Hepatocyte (in vitro differentiated cells): ENCODE measurements at regions not wholly inside any gene's neighbourhood (a gene's known extent, or its start where the extent isn't known, plus 50 kb on each side); places are given as distances from the start of the nearest gene placed in this dataset.

Experiments used
- EZH2 ChIP-seq: fragments of 200-600 bp; sonication (generic); IDR thresholded peaks from 2 replicates; pipeline ENCODE4 v1.6.1; 2016; ENCODE audit warnings: antibody characterized with exemption, mild to moderate bottlenecking, borderline replicate concordance
- TF ChIP-seq, protein P1 (sequence below): fragments of 200-600 bp; sonication (generic); IDR thresholded peaks from 2 replicates; pipeline ENCODE4 v1.5.1; 2016; ENCODE audit warnings: antibody characterized with exemption, mild to moderate bottlenecking; ENCODE audit not compliant: poor library complexity

DNA sequence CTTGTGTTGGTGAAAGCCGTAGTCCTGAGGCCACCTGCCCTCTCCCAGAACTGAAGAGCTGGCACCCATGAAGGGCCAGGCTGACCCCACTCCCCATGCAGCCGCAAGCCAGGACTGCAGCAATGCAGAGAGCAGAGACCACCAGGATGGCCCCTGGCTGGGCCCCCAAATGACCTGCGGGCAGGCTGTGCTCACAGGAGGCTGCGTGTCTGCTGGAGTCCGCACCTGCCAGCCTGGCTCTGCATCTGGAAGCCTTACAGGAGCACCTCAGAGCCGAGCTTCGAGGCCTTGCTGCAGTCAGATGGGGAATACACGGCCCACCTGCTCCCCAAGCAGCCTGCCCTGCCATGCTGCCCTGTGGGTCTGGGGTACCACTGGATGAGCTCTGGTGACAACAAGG lies 1336.8 kb downstream of the TBC1D22A start:
- no peak for TF ChIP-seq EZH2
- TF ChIP-seq, protein P1, sequence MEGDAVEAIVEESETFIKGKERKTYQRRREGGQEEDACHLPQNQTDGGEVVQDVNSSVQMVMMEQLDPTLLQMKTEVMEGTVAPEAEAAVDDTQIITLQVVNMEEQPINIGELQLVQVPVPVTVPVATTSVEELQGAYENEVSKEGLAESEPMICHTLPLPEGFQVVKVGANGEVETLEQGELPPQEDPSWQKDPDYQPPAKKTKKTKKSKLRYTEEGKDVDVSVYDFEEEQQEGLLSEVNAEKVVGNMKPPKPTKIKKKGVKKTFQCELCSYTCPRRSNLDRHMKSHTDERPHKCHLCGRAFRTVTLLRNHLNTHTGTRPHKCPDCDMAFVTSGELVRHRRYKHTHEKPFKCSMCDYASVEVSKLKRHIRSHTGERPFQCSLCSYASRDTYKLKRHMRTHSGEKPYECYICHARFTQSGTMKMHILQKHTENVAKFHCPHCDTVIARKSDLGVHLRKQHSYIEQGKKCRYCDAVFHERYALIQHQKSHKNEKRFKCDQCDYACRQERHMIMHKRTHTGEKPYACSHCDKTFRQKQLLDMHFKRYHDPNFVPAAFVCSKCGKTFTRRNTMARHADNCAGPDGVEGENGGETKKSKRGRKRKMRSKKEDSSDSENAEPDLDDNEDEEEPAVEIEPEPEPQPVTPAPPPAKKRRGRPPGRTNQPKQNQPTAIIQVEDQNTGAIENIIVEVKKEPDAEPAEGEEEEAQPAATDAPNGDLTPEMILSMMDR, result no peak
